ENCODE measurements at regions not wholly inside any gene's neighbourhood (a gene's known extent, or its start where the extent isn't known, plus 50 kb on each side); places are given as distances from the start of the nearest gene placed in this dataset.

DNA sequence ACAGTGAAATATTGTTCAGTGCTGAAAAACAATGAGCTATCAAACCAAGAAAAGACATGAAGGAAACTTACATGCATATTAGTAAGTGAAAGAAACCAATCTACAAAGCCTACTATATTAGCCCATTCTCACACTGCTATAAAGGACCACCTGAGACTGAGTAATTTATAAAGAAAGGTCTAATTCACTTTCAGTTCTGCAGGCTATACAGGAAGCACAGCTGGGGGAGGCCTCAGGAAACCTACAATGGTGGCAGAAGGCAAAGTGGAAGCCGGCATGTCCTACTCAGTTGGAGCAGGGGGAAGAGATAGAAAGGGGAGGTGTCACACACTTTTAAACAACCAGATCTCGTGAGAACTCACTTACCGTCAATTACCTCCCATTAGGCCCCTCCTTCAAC, 232.1 kb downstream of the TMX3 start:
- FAIRE-seq (no peak), DNase-seq (ENCODE audit: insufficient read length, low spot score) (no peak)
- no peak for TF ChIP-seq POU2F2 (IDR thresholded peaks at IDR 0.05; ENCODE audit: low read depth, low read length)
- TF ChIP-seq SPI1 (IDR thresholded peaks at IDR 0.05; ENCODE audit: low read depth, low read length) = no peak
- no peak for TF ChIP-seq TAF1 (IDR thresholded peaks at IDR 0.05; ENCODE audit: low read depth, low read length)

DNA sequence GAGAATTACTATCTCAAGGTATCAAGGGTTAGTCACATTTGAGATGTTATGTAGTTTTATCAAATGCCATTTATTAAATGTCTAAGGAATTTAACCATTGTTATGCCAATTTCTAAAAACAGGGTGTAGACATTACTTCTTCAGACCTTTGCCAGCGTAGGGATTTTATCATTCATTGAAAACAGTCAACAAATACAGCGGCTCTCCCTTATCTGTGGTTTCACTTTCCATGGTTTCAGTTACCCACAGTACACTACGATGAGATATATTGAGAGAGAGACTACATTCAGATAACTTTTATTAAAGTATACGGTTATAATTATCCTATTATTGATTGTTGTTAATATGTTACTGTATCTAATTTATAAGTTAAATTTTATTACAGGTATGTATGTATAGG, 234.7 kb downstream of the TMX3 start:
- FAIRE-seq = no peak
- DNase-seq (ENCODE audit: insufficient read length, low spot score) = no peak
- TF ChIP-seq POLR2AphosphoS5 (IDR thresholded peaks at IDR 0.05; ENCODE audit: low read depth, low read length) = no peak
- no peak for TF ChIP-seq TAF1 (IDR thresholded peaks at IDR 0.05; ENCODE audit: low read depth, low read length)
- no peak for TF ChIP-seq PAX5 (IDR thresholded peaks at IDR 0.05; ENCODE audit: insufficient read depth, low read length, severe bottlenecking)
- TF ChIP-seq POLR2A (IDR thresholded peaks at IDR 0.05; ENCODE audit: low read depth, low read length) = no peak
- no peak for TF ChIP-seq SPI1 (IDR thresholded peaks at IDR 0.05; ENCODE audit: low read depth, low read length)
- no peak for TF ChIP-seq POU2F2 (IDR thresholded peaks at IDR 0.05; ENCODE audit: low read depth, low read length)

GRCh38 chr18:68478246-68478645, 236.7 kb downstream of the TMX3 start:
- TF ChIP-seq POLR2AphosphoS5 (IDR thresholded peaks at IDR 0.05; ENCODE audit: low read depth, low read length) (no peak), PAX5 (IDR thresholded peaks at IDR 0.05; ENCODE audit: insufficient read depth, low read length, severe bottlenecking) (no peak), SPI1 (IDR thresholded peaks at IDR 0.05; ENCODE audit: low read depth, low read length) (no peak)
- FAIRE-seq (no peak), DNase-seq (ENCODE audit: insufficient read length, low spot score) (no peak)

DNA sequence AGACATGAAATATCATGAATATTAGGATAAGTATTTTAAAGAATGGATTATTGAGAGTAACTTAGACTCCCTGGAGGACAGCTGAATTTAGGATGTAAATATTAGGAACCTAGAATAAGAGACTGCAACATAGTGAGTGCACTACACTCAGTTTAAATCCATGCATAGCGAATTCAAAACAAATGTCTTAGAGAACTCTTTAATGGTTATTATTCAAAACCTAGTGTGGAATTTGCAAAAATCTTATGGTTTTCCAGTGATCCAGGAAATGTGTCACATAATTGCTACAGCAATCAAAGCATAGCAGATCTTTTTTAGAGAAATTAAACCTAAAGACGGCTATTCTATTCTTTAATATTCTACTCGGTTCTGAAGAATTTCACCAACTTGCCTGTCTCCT, 239.0 kb downstream of the TMX3 start:
- TF ChIP-seq POLR2A (IDR thresholded peaks at IDR 0.05; ENCODE audit: low read depth, low read length) = no peak
- TF ChIP-seq POLR2AphosphoS5 (IDR thresholded peaks at IDR 0.05; ENCODE audit: low read depth, low read length) = no peak
- TF ChIP-seq TAF1 (IDR thresholded peaks at IDR 0.05; ENCODE audit: low read depth, low read length) = no peak
- no peak for TF ChIP-seq PAX5 (IDR thresholded peaks at IDR 0.05; ENCODE audit: insufficient read depth, low read length, severe bottlenecking)
- no peak for TF ChIP-seq POU2F2 (IDR thresholded peaks at IDR 0.05; ENCODE audit: low read depth, low read length)
- no peak for TF ChIP-seq SPI1 (IDR thresholded peaks at IDR 0.05; ENCODE audit: low read depth, low read length)
- DNase-seq (ENCODE audit: insufficient read length, low spot score) (no peak), FAIRE-seq (no peak)

DNA sequence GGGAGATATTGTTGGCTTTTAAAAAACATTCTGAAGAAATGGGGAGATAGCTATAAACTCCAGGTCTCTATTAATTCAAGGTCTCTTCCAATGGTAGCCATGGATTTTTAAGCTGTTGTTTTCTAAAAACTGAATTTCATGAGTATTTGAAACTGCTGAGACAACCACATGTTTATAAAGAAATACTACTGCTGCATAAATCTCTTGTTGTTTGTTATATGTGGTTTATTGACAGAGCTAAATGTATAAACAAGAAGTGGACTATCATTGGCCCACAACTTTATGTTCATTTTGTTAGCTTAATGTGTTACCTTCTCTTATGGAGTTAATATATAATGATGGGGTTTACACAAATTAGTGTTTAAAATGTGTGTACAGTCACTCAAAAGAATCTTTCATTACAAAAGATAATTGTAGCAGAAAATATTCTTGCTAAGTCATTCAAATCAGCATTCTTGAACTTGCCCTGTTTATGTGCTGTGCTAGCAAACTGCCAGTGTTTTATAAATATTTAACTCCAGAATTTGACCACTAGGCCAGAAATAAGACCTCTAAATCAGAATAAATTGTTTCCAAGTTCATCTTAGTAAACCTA, 242.1 kb downstream of the TMX3 start:
- TF ChIP-seq POLR2A (IDR thresholded peaks at IDR 0.05; ENCODE audit: low read depth, low read length) = no peak
- TF ChIP-seq PAX5 (IDR thresholded peaks at IDR 0.05; ENCODE audit: insufficient read depth, low read length, severe bottlenecking) = no peak
- TF ChIP-seq POU2F2 (IDR thresholded peaks at IDR 0.05; ENCODE audit: low read depth, low read length) = no peak
- no peak for TF ChIP-seq POLR2AphosphoS5 (IDR thresholded peaks at IDR 0.05; ENCODE audit: low read depth, low read length)
- DNase-seq (ENCODE audit: insufficient read length, low spot score) (no peak), FAIRE-seq (no peak)

DNA sequence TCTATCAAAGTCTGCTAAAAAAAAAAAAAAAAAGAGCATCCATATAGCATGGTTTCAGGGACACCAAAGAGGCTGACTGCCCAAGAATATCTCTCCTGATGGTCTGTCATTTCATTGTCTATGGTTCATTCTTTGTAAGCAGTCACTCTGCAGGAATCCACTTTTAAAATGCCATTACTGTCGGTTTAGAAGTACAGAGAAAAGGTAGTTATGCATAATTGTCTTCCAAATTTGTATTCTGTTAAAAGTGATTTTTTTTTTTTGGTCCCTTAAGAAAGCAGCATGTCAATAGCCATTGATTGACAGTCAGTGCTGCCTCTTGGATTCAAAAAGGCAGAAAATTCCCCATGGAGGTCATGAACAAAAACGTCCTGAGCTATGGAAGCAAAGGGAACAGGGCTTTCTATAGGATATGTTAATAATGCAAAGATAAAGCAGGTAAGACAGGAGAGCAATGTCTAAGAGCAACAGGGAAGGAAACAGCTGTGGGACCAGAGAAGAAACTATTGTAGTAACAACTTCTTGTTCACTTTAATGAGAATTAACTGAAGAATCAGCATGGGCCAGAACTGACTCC, 245.8 kb downstream of the TMX3 start:
- DNase-seq (ENCODE audit: insufficient read length, low spot score) (no peak), FAIRE-seq (no peak)
- no peak for TF ChIP-seq TAF1 (IDR thresholded peaks at IDR 0.05; ENCODE audit: low read depth, low read length)
- TF ChIP-seq PAX5 (IDR thresholded peaks at IDR 0.05; ENCODE audit: insufficient read depth, low read length, severe bottlenecking) = no peak
- no peak for TF ChIP-seq POLR2AphosphoS5 (IDR thresholded peaks at IDR 0.05; ENCODE audit: low read depth, low read length)
- TF ChIP-seq POU2F2 (IDR thresholded peaks at IDR 0.05; ENCODE audit: low read depth, low read length) = no peak
- TF ChIP-seq SPI1 (IDR thresholded peaks at IDR 0.05; ENCODE audit: low read depth, low read length) = no peak
- no peak for TF ChIP-seq POLR2A (IDR thresholded peaks at IDR 0.05; ENCODE audit: low read depth, low read length)

DNA sequence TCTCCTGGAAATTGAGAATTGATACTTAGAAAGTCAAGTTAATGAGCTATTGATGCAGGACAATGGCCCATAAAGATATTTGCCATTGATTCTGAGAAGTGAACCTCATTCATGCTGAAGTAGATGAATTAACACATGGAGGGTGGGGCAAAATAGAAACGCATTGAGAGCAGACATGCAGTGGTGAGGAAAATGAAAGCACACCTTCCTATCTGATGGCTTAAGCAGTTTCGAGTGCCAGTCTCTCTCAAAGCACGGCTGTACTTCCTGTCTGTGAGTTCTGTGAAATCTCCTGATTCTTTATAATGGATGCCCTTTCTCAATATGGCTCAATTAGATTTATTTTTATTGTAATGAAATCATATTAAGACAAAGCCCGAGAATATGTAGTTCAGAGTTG, 247.0 kb downstream of the TMX3 start:
- no peak for DNase-seq (ENCODE audit: insufficient read length, low spot score)
- FAIRE-seq = no peak
- TF ChIP-seq SPI1 (IDR thresholded peaks at IDR 0.05; ENCODE audit: low read depth, low read length) (no peak), TAF1 (IDR thresholded peaks at IDR 0.05; ENCODE audit: low read depth, low read length) (no peak), POLR2A (IDR thresholded peaks at IDR 0.05; ENCODE audit: low read depth, low read length) (no peak), PAX5 (IDR thresholded peaks at IDR 0.05; ENCODE audit: insufficient read depth, low read length, severe bottlenecking) (no peak), POU2F2 (IDR thresholded peaks at IDR 0.05; ENCODE audit: low read depth, low read length) (no peak), POLR2AphosphoS5 (IDR thresholded peaks at IDR 0.05; ENCODE audit: low read depth, low read length) (no peak)

- DNase-seq (ENCODE audit: insufficient read length, low spot score) (no peak), FAIRE-seq (no peak)
- no peak for TF ChIP-seq PAX5 (IDR thresholded peaks at IDR 0.05; ENCODE audit: insufficient read depth, low read length, severe bottlenecking)
- TF ChIP-seq POLR2A (IDR thresholded peaks at IDR 0.05; ENCODE audit: low read depth, low read length) = no peak
- TF ChIP-seq POU2F2 (IDR thresholded peaks at IDR 0.05; ENCODE audit: low read depth, low read length) = no peak
- TF ChIP-seq TAF1 (IDR thresholded peaks at IDR 0.05; ENCODE audit: low read depth, low read length) = no peak
- no peak for TF ChIP-seq POLR2AphosphoS5 (IDR thresholded peaks at IDR 0.05; ENCODE audit: low read depth, low read length)
- no peak for TF ChIP-seq SPI1 (IDR thresholded peaks at IDR 0.05; ENCODE audit: low read depth, low read length)
Observed at GRCh38 chr18:68467329-68467728, 247.6 kb downstream of the TMX3 start.

DNA sequence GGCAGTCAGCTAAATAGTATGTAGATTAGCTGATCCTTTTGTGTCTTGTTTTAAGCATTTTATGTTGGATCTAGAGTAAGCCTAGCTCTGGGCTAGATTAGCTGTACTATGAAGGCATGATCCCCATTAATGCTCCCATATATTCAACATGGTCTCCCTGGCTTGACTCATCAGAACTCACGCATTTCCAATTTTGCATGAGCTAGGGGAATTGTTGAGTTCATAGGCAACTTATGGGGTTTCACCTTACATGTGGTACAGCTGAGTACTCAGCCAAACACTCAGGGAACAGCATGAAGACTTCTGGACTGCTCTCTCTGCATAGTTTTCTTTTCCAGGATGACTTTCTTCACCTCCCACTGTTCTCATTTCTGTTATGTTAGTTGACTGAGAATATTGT, 248.2 kb downstream of the TMX3 start:
- DNase-seq (ENCODE audit: insufficient read length, low spot score) = no peak
- TF ChIP-seq SPI1 (IDR thresholded peaks at IDR 0.05; ENCODE audit: low read depth, low read length) = no peak
- TF ChIP-seq POU2F2 (IDR thresholded peaks at IDR 0.05; ENCODE audit: low read depth, low read length) = no peak
- no peak for TF ChIP-seq POLR2A (IDR thresholded peaks at IDR 0.05; ENCODE audit: low read depth, low read length)
- no peak for TF ChIP-seq PAX5 (IDR thresholded peaks at IDR 0.05; ENCODE audit: insufficient read depth, low read length, severe bottlenecking)
- no peak for TF ChIP-seq TAF1 (IDR thresholded peaks at IDR 0.05; ENCODE audit: low read depth, low read length)
- TF ChIP-seq POLR2AphosphoS5 (IDR thresholded peaks at IDR 0.05; ENCODE audit: low read depth, low read length) = no peak
- FAIRE-seq = no peak

- no peak for FAIRE-seq
- TF ChIP-seq POLR2A (IDR thresholded peaks at IDR 0.05; ENCODE audit: low read depth, low read length) = no peak
- no peak for TF ChIP-seq POU2F2 (IDR thresholded peaks at IDR 0.05; ENCODE audit: low read depth, low read length)
- TF ChIP-seq SPI1 (IDR thresholded peaks at IDR 0.05; ENCODE audit: low read depth, low read length) = no peak
- TF ChIP-seq TAF1 (IDR thresholded peaks at IDR 0.05; ENCODE audit: low read depth, low read length) = no peak
- TF ChIP-seq POLR2AphosphoS5 (IDR thresholded peaks at IDR 0.05; ENCODE audit: low read depth, low read length) = no peak
- TF ChIP-seq PAX5 (IDR thresholded peaks at IDR 0.05; ENCODE audit: insufficient read depth, low read length, severe bottlenecking) = no peak
- DNase-seq (ENCODE audit: insufficient read length, low spot score) = no peak
Observed at GRCh38 chr18:68462766-68463165, 252.1 kb downstream of the TMX3 start.

All from GM12891 (cell line).